Stimulated activated effector memory CD8-positive, alpha-beta T cell treated with anti-CD3 and anti-CD28 coated beads, Interleukin-12 subunit alpha, Interleukin-12 subunit beta, amount 100 ng/mL, for 72 hours (primary cell): ENCODE measurements at regions not wholly inside any gene's neighbourhood (a gene's known extent, or its start where the extent isn't known, plus 50 kb on each side); places are given as distances from the start of the nearest gene placed in this dataset.
"Not testable (repeated sequence)": the region's sequence is repeated elsewhere in the genome, so short reads cannot be mapped to it uniquely, and the experiment has no call there.

Experiments used
- ATAC-seq: fragments of 150-1000 bp; cut with Tn5 transposase; 2 replicates; pipeline ENCODE4 v1.10.0; 2021
- DNase-seq, 2 donors: peaks; one replicate each; pipeline ENCODE4 v3.0.0; 2021 to 2022; ENCODE audit warnings: low spot score in 2 of 2
- H3K27ac Mint-ChIP-seq: one replicate; pipeline ENCODE4 v1.8.0; 2022; ENCODE audit warnings: mild to moderate bottlenecking, mixed read lengths
- H3K36me3 Mint-ChIP-seq: one replicate; pipeline ENCODE4 v1.8.0; 2022; ENCODE audit warnings: mild to moderate bottlenecking, mixed read lengths
- H3K4me1 Mint-ChIP-seq: one replicate; pipeline ENCODE4 v1.8.0; 2022; ENCODE audit warnings: mixed read lengths
- H3K4me3 Mint-ChIP-seq: one replicate; pipeline ENCODE4 v1.8.0; 2022; ENCODE audit warnings: mild to moderate bottlenecking, mixed read lengths
- H3K9me3 Mint-ChIP-seq: one replicate; pipeline ENCODE4 v1.8.0; 2022; ENCODE audit warnings: mixed read lengths

DNA sequence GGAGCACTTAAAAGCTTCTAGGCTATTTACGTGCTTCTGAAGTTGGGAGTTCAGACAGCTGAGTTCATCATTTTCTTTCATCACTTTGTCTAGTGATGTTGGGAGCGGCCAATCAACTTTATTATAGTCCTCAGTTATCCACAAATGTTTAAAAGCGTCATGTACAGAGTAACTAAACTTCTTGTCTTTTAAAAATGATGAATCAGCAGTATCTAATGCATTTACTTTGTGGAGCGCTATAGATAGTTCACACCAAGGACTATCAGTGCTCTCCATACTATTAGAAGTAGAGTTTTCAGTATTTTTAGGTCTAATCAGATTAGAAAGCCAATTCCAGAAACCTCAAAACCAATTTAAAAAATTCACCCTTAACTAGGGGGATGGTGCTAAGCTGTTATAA lies 778.7 kb upstream of the PRMT6 start:
- no peaks in the 10 kb centered on the region for H3K4me1 Mint-ChIP-seq

DNA sequence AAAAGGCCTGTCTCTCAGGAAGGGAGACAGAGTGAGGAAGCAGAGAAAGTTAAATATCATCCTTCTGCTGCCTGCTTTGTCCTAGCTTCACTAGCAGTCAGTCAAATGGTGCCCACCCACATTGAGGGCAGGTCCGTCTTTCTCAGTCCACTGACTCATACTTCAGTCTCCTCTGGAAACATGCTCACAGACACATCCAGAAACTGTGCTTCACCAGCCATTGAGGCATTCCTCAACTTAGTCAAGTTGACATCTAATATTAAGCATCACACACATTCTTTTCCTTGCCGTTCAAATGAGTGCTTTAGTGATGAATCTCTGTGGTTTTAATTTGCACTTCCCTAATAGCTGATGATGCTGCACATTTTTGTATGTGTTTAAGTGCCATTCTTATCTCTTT lies 777.8 kb upstream of the PRMT6 start:
- H3K4me1 Mint-ChIP-seq, result no peaks in the 10 kb centered on the region
- no peak overlapping the region for H3K27ac Mint-ChIP-seq
- H3K4me3 Mint-ChIP-seq, result no peak overlapping the region
- DNase-seq (no peak), ATAC-seq (no peak)
- no peaks in the 10 kb centered on the region for H3K36me3 Mint-ChIP-seq
- H3K9me3 Mint-ChIP-seq, result peaks cover 11% of the 10 kb centered on the region

More for the DNA sequence above, 778.7 kb upstream of the PRMT6 start:
- H3K4me3 Mint-ChIP-seq, result no peak overlapping the region
- no peaks in the 10 kb centered on the region for H3K36me3 Mint-ChIP-seq
- no peak for DNase-seq
- no peak for ATAC-seq
- peaks cover 11% of the 10 kb centered on the region for H3K9me3 Mint-ChIP-seq
- H3K27ac Mint-ChIP-seq, result no peak overlapping the region

GRCh38 chr1:106289265-106289928 lies 767.1 kb upstream of the PRMT6 start:
- DNase-seq (no peak), ATAC-seq (no peak)
- Mint-ChIP-seq H3K27ac (no peak overlapping the region), H3K4me3 (no peak overlapping the region), H3K9me3 (peaks cover 19% of the 10 kb centered on the region), H3K4me1 (no peaks in the 10 kb centered on the region), H3K36me3 (no peaks in the 10 kb centered on the region)

DNA sequence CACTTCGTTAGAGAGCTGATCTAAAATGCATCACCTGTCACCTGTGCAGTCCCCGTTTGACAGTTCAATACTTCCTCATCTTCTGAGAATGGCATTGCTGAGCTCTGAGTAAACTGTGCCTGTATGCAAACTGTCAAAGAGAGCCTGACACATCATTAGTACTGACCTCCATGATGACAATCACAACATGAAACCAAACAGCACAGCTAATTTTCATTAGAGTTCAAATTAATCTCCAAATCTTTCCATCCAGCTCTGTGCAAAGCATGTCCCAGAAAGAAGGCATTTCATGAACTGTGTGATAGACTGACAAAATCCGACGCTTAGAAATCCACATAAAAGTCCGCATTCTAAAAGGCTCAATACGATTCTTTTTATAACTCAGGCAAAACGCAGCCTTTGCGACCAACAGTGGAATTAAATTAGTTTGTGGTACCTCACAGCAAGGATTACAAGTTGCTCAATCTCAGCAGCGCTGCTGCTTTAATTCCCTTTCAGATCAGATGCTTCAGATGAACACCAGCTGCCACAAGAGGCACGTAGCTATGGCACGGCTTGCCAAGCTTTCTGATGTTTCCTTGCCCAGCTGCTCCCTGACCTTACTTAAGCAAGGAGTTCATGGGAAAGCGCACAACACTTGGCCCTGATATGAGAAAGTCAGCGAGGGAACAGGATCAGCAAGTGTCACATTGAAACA lies 765.5 kb upstream of the PRMT6 start:
- H3K4me1 Mint-ChIP-seq, result no peaks in the 10 kb centered on the region
- ATAC-seq (no peak), DNase-seq (no peak)
- H3K36me3 Mint-ChIP-seq, result no peaks in the 10 kb centered on the region
- H3K4me3 Mint-ChIP-seq, result no peak overlapping the region
- H3K9me3 Mint-ChIP-seq, result peaks cover 13% of the 10 kb centered on the region
- no peak overlapping the region for H3K27ac Mint-ChIP-seq

- Mint-ChIP-seq H3K4me1 (no peaks in the 10 kb centered on the region), H3K4me3 (no peak overlapping the region), H3K27ac (no peak overlapping the region), H3K9me3 (peaks cover 12% of the 10 kb centered on the region), H3K36me3 (no peaks in the 10 kb centered on the region)
- no peak for ATAC-seq
- no peak for DNase-seq
These were observed 764.3 kb upstream of the PRMT6 start for GRCh38 chr1:106292130-106292529.

DNA sequence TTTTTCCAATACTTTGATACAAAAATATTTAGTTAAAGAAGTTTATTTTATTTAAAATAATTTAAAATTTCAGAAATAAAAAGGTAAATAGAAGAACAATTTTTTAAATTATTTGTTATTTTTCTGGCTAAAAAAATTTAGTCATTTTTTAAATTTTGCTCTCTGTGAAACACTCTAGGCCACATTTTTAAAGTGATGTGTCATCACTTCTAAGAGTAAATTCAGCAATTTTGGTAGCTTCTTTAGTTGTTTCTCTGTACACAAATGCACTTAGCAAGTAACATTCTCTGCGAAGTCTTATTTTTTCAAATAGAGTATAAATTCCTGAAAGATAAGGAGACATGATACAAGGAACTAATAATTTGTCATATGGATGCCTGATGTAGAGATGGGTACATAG lies 760.0 kb upstream of the PRMT6 start:
- DNase-seq (no peak), ATAC-seq (no peak)
- no peak overlapping the region for H3K27ac Mint-ChIP-seq
- H3K4me3 Mint-ChIP-seq, result no peak overlapping the region
- H3K4me1 Mint-ChIP-seq, result no peaks in the 10 kb centered on the region
- no peaks in the 10 kb centered on the region for H3K36me3 Mint-ChIP-seq
- H3K9me3 Mint-ChIP-seq, result peaks cover 14% of the 10 kb centered on the region

DNA sequence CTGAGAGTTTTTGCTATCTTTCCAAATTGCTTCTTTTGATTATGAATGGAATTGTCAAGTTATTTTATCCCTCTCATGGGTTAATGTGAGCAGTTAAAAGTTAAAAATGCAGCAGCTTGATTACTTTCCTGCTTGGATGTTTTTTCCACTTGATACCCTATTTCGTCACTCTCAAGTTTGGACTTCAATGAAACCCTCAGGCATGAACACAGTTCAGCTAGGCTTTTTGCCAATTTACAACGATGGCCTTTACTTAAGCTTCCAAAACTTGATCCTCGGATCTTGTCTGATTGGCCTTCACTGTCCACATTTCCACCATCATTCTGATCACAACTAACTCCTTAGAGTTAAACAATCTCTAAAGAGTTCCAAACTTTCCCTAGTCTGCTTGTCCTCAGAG lies 752.4 kb upstream of the PRMT6 start:
- Mint-ChIP-seq H3K9me3 (peaks cover 33% of the 10 kb centered on the region), H3K4me3 (no peak overlapping the region)
- no peak for DNase-seq

GRCh38 chr1:106319612-106320011 lies 736.9 kb upstream of the PRMT6 start:
- ATAC-seq (no peak), DNase-seq (no peak)
- Mint-ChIP-seq H3K9me3 (peaks cover 16% of the 10 kb centered on the region), H3K27ac (no peak overlapping the region), H3K36me3 (no peaks in the 10 kb centered on the region), H3K4me1 (no peaks in the 10 kb centered on the region), H3K4me3 (no peak overlapping the region)

More for the DNA sequence above, 752.4 kb upstream of the PRMT6 start:
- H3K27ac Mint-ChIP-seq, result no peak overlapping the region
- ATAC-seq, result no peak
- no peaks in the 10 kb centered on the region for H3K4me1 Mint-ChIP-seq
- H3K36me3 Mint-ChIP-seq, result no peaks in the 10 kb centered on the region

- DNase-seq, result no peak
- Mint-ChIP-seq H3K9me3 (peaks cover 10% of the 10 kb centered on the region), H3K36me3 (no peaks in the 10 kb centered on the region), H3K4me1 (no peaks in the 10 kb centered on the region), H3K27ac (no peak overlapping the region), H3K4me3 (no peak overlapping the region)
- ATAC-seq, result no peak
These were observed 730.9 kb upstream of the PRMT6 start for GRCh38 chr1:106325600-106325999.

GRCh38 chr1:106344494-106344893 lies 712.0 kb upstream of the PRMT6 start:
- no peak overlapping the region for H3K4me3 Mint-ChIP-seq
- H3K36me3 Mint-ChIP-seq, result no peaks in the 10 kb centered on the region
- ATAC-seq, result no peak
- peaks cover 15% of the 10 kb centered on the region for H3K9me3 Mint-ChIP-seq
- no peak for DNase-seq
- no peak overlapping the region for H3K27ac Mint-ChIP-seq
- no peaks in the 10 kb centered on the region for H3K4me1 Mint-ChIP-seq

GRCh38 chr1:106360252-106360651 lies 696.2 kb upstream of the PRMT6 start:
- Mint-ChIP-seq H3K9me3 (peaks cover 18% of the 10 kb centered on the region), H3K4me1 (no peaks in the 10 kb centered on the region), H3K27ac (no peak overlapping the region), H3K36me3 (no peaks in the 10 kb centered on the region), H3K4me3 (no peak overlapping the region)
- ATAC-seq (no peak), DNase-seq (no peak)

GRCh38 chr1:106366627-106367319 lies 689.7 kb upstream of the PRMT6 start:
- Mint-ChIP-seq H3K4me1 (no peaks in the 10 kb centered on the region), H3K9me3 (peaks cover 14% of the 10 kb centered on the region), H3K27ac (no peak overlapping the region), H3K4me3 (no peak overlapping the region), H3K36me3 (no peaks in the 10 kb centered on the region)
- ATAC-seq (no peak), DNase-seq (no peak)

DNA sequence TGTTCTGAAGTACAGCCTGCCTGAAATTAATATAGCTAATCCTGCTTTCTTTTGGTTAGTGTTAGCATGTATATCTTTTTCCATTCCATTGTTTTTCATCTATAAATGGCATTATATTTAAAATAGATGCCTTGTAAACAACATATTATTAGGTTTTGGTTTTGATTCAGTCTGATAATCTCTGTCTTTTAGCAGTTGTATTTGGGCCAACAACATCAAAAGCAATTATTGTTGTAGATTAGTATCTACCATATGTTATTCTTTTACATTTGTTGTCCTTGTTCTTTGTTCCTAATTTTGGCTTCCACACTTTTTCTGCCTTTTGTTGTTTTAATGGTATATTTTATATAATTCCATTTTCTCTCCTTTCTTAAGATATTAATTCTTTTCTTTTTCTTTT lies 678.2 kb upstream of the PRMT6 start:
- Mint-ChIP-seq H3K27ac (no peak overlapping the region), H3K4me3 (no peak overlapping the region), H3K9me3 (peaks cover 24% of the 10 kb centered on the region), H3K36me3 (no peaks in the 10 kb centered on the region), H3K4me1 (no peaks in the 10 kb centered on the region)
- DNase-seq (no peak), ATAC-seq (no peak)

DNA sequence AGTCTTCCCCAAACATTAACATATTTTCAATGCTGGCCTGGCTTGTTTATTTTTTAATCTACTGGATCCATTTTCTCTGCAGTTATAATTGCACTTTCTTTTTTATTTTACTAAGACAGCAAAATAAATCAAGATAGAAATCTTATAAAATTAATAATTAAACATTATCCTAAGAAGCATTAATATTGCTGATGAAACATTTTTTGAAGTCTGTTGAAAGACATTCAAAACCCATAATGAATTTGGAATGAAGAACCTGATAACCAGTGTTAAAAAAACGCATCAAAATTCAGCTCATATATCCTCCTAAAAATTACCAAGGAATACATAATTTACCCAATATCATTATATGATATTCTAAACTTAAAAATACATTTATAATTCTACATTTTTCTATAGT lies 675.7 kb upstream of the PRMT6 start:
- DNase-seq, result no peak
- no peak overlapping the region for H3K27ac Mint-ChIP-seq
- no peak for ATAC-seq
- H3K9me3 Mint-ChIP-seq, result peaks cover 16% of the 10 kb centered on the region
- no peaks in the 10 kb centered on the region for H3K4me1 Mint-ChIP-seq
- H3K36me3 Mint-ChIP-seq, result no peaks in the 10 kb centered on the region
- no peak overlapping the region for H3K4me3 Mint-ChIP-seq

DNA sequence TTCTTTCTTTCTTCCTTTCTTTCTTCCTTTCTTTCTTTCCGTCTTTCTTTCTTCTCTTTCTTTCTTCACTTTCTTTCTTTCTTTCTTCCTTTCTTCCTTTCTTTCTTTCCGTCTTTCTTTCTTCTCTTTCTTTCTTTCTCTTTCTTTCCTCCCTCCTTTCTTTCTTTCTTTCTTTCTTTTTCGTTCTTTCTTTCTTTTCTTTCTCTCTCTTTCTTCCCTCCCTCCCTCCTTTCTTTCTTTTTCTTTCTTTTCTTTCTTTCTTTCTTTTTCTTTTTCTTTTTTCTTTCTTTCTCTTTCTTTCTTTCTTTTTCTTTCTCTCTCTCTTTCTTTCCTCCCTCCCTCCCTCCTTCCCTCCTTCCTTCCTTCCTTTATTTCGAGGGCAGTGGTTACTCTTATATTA lies 667.3 kb upstream of the PRMT6 start:
- H3K4me3 Mint-ChIP-seq, H3K27ac Mint-ChIP-seq, DNase-seq, H3K4me1 Mint-ChIP-seq, ATAC-seq, H3K36me3 Mint-ChIP-seq: not testable (repeated sequence)
- peaks cover 18% of the 10 kb centered on the region for H3K9me3 Mint-ChIP-seq

DNA sequence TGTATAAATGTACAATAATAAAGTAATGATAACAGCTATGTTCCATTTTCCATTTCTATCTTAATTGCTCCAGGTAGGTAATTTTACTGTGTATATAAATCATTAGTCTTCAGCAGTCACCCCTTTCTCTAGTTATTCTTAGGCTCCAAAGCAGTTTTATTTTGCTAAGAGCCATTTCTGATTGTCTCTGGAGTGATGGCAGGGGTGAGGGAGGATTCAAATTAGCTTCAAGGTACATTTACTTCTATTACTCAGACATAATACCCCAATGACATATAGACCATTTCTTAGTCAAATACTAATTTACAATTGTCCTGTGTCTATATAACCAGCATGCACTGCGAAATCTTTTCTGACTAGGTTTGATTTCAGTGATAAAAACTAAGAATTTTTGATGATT lies 663.4 kb upstream of the PRMT6 start:
- ATAC-seq (no peak), DNase-seq (no peak)
- no peak overlapping the region for H3K4me3 Mint-ChIP-seq
- no peaks in the 10 kb centered on the region for H3K4me1 Mint-ChIP-seq
- peaks cover 19% of the 10 kb centered on the region for H3K9me3 Mint-ChIP-seq
- H3K27ac Mint-ChIP-seq, result no peak overlapping the region
- H3K36me3 Mint-ChIP-seq, result no peaks in the 10 kb centered on the region
